ENCODE measurements at regions not wholly inside any gene's neighbourhood (a gene's known extent, or its start where the extent isn't known, plus 50 kb on each side); places are given as distances from the start of the nearest gene placed in this dataset.
"Not testable (repeated sequence)": the region's sequence is repeated elsewhere in the genome, so short reads cannot be mapped to it uniquely, and the experiment has no call there.

DNA sequence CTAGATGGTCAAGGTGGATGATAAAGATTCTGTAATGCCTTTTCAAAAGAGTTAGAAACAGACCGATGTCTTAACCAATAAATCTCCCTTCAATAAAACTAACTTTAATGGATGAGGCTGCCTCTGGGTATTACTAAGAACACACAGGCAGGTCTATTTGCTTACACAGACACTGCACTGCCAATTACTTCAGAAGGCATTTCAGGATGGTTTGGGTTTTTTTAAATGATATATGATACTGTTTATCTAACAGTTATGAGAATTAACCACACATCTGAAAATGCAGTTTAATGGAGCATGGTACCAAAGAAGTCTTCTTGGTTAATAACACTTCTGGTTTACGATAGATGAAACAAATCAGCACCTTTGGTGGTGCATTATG is 367.9 kb upstream of the GRAMD2B start:
- intact Hi-C loops (cut with DNase I; ENCODE audit: low total_unique reads): no loop called here

DNA sequence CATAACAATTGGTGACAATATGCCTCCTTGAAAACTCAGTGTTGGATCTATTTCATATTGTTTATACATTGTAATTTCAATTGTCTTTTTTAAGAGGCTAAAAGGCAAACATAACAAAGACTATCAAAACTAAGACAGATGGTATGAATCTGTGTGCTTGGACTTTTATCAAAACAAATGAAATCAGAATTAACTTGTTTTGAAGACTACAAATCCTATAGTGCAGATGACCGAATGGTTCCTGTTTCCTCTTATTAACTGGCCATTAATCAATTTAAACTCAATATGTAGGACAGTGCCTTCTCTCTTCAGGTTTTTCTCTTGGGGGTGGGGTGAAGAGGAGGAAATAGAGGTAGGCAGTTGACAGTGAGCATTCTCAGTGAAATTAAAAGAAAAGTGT is 366.9 kb upstream of the GRAMD2B start:
- Histone ChIP-seq H3K4me1 (peaks cover 0 to 6% of the 10 kb centered on the region in 2 donors), H3K27me3 (no peaks in the 10 kb centered on the region), H3K36me3 (no peaks in the 10 kb centered on the region), H3K27ac (no peak overlapping the region), H3K4me3 (no peak overlapping the region), H3K9me3 (no peaks in the 10 kb centered on the region)
- DNase-seq: no peak
- intact Hi-C loops (cut with DNase I; ENCODE audit: low total_unique reads): no loop called here
- TF ChIP-seq CTCF (IDR thresholded peaks at IDR 0.05) (no peak), POLR2A (IDR thresholded peaks at IDR 0.05) (no peak)

More for the DNA sequence above, 367.9 kb upstream of the GRAMD2B start:
- TF ChIP-seq POLR2A (IDR thresholded peaks at IDR 0.05) (no peak), CTCF (IDR thresholded peaks at IDR 0.05) (no peak)
- DNase-seq: no peak
- no peak overlapping the region for H3K27ac ChIP-seq
- H3K9me3 ChIP-seq: no peaks in the 10 kb centered on the region
- H3K4me3 ChIP-seq: no peak overlapping the region
- H3K36me3 ChIP-seq: no peaks in the 10 kb centered on the region
- H3K4me1 ChIP-seq: peaks cover 0 to 6% of the 10 kb centered on the region in 2 donors
- no peaks in the 10 kb centered on the region for H3K27me3 ChIP-seq

GRCh38 chr5:126056851-126057622 is 366.2 kb upstream of the GRAMD2B start:
- Histone ChIP-seq H3K27me3 (no peaks in the 10 kb centered on the region), H3K9me3 (no peaks in the 10 kb centered on the region), H3K27ac (no peak overlapping the region), H3K4me1 (peaks cover 0 to 6% of the 10 kb centered on the region in 2 donors), H3K4me3 (no peak overlapping the region), H3K36me3 (no peaks in the 10 kb centered on the region)
- no peak for TF ChIP-seq POLR2A (IDR thresholded peaks at IDR 0.05)
- TF ChIP-seq CTCF (IDR thresholded peaks at IDR 0.05): no peak
- intact Hi-C loops (cut with DNase I; ENCODE audit: low total_unique reads): no loop called here
- DNase-seq: no peak

- H3K4me3 ChIP-seq: not testable (repeated sequence)
Measured at GRCh38 chr5:126058392-126058791, 364.8 kb upstream of the GRAMD2B start.

GRCh38 chr5:126062398-126063221 is 360.6 kb upstream of the GRAMD2B start:
- Histone ChIP-seq H3K4me3 (no peak overlapping the region), H3K27ac (no peak overlapping the region), H3K36me3 (no peaks in the 10 kb centered on the region), H3K4me1 (no peaks in the 10 kb centered on the region), H3K9me3 (no peaks in the 10 kb centered on the region), H3K27me3 (no peaks in the 10 kb centered on the region)
- TF ChIP-seq CTCF (IDR thresholded peaks at IDR 0.05): no peak
- no peak for TF ChIP-seq POLR2A (IDR thresholded peaks at IDR 0.05)
- intact Hi-C loops (cut with DNase I; ENCODE audit: low total_unique reads): no loop called here
- no peak for DNase-seq

More at GRCh38 chr5:126058392-126058791, 364.8 kb upstream of the GRAMD2B start:
- H3K9me3 ChIP-seq; H3K4me1 ChIP-seq; H3K36me3 ChIP-seq; intact Hi-C loops (cut with DNase I; ENCODE audit: low total_unique reads); H3K27me3 ChIP-seq; H3K27ac ChIP-seq; DNase-seq: not testable (repeated sequence)
